HFFc6 (cell line): ENCODE measurements at regions not wholly inside any gene's neighbourhood (a gene's known extent, or its start where the extent isn't known, plus 50 kb on each side); places are given as distances from the start of the nearest gene placed in this dataset.

Experiments
- DNase-seq: peaks from one replicate; pipeline ENCODE4 v3.0.0-alpha.2; 2018
- H3K27ac Mint-ChIP-seq: 2 replicates; pipeline ENCODE4 v1.8.0; 2020; ENCODE audit warnings: mild to moderate bottlenecking, mixed read lengths
- H3K27me3 Mint-ChIP-seq: 2 replicates; pipeline ENCODE4 v1.8.0; 2021; ENCODE audit warnings: mild to moderate bottlenecking, moderate library complexity, mixed read lengths; ENCODE audit not compliant: insufficient read depth
- H3K36me3 Mint-ChIP-seq: 2 replicates; pipeline ENCODE4 v1.8.0; 2021; ENCODE audit warnings: low read depth, mixed read lengths
- H3K4me1 Mint-ChIP-seq: 2 replicates; pipeline ENCODE4 v1.8.0; 2020; ENCODE audit warnings: low read depth, mixed read lengths
- H3K4me3 Mint-ChIP-seq: 2 replicates; pipeline ENCODE4 v1.8.0; 2020; ENCODE audit warnings: mild to moderate bottlenecking, moderate library complexity, mixed read lengths
- H3K9me3 Mint-ChIP-seq: 2 replicates; pipeline ENCODE4 v1.8.0; 2020; ENCODE audit warnings: mild to moderate bottlenecking, mixed read lengths
- CTCF ChIP-seq: fragments of 200-600 bp; sonication (generic); IDR thresholded peaks from 2 replicates; pipeline ENCODE4 v1.5.0; 2021; ENCODE audit warnings: antibody characterized with exemption, mild to moderate bottlenecking

GRCh38 chr2:153770359-153770991, 101.2 kb upstream of the GALNT13 start:
- no peak for TF ChIP-seq CTCF
- no peaks in the 10 kb centered on the region for H3K36me3 Mint-ChIP-seq
- H3K9me3 Mint-ChIP-seq: peaks cover 50% of the 10 kb centered on the region
- DNase-seq: no peak
- H3K4me3 Mint-ChIP-seq: no peak overlapping the region
- H3K4me1 Mint-ChIP-seq: no peaks in the 10 kb centered on the region
- no peaks in the 10 kb centered on the region for H3K27me3 Mint-ChIP-seq
- H3K27ac Mint-ChIP-seq: no peak overlapping the region

GRCh38 chr2:153780241-153780640, 91.5 kb upstream of the GALNT13 start:
- no peaks in the 10 kb centered on the region for H3K27me3 Mint-ChIP-seq
- no peak for TF ChIP-seq CTCF
- no peak overlapping the region for H3K4me3 Mint-ChIP-seq
- H3K9me3 Mint-ChIP-seq: peaks cover 15% of the 10 kb centered on the region
- H3K4me1 Mint-ChIP-seq: no peaks in the 10 kb centered on the region
- DNase-seq: no peak
- H3K27ac Mint-ChIP-seq: no peak overlapping the region
- no peaks in the 10 kb centered on the region for H3K36me3 Mint-ChIP-seq

GRCh38 chr2:153786016-153786415, 85.7 kb upstream of the GALNT13 start:
- H3K4me3 Mint-ChIP-seq: no peak overlapping the region
- H3K27me3 Mint-ChIP-seq: no peaks in the 10 kb centered on the region; the same call in 1 of the 2 replicates
- H3K9me3 Mint-ChIP-seq: peaks cover 47% of the 10 kb centered on the region
- no peak for DNase-seq
- TF ChIP-seq CTCF: no peak
- no peaks in the 10 kb centered on the region for H3K4me1 Mint-ChIP-seq
- no peaks in the 10 kb centered on the region; the same call in 1 of the 2 replicates for H3K36me3 Mint-ChIP-seq
- H3K27ac Mint-ChIP-seq: no peak overlapping the region

GRCh38 chr2:153787612-153788011, 84.1 kb upstream of the GALNT13 start:
- TF ChIP-seq CTCF: no peak
- Mint-ChIP-seq H3K36me3 (no peaks in the 10 kb centered on the region; the same call in 1 of the 2 replicates), H3K4me1 (no peaks in the 10 kb centered on the region), H3K27me3 (no peaks in the 10 kb centered on the region; the same call in 1 of the 2 replicates), H3K27ac (no peak overlapping the region), H3K4me3 (no peak overlapping the region), H3K9me3 (peaks cover 54% of the 10 kb centered on the region)
- DNase-seq: no peak

- no peaks in the 10 kb centered on the region for H3K36me3 Mint-ChIP-seq
Measured at GRCh38 chr2:153802671-153803070, 69.1 kb upstream of the GALNT13 start.

More at GRCh38 chr2:153802671-153803070, 69.1 kb upstream of the GALNT13 start:
- no peak for TF ChIP-seq CTCF
- no peak for DNase-seq
- Mint-ChIP-seq H3K4me1 (no peaks in the 10 kb centered on the region), H3K9me3 (peaks cover 37% of the 10 kb centered on the region), H3K27ac (no peak overlapping the region), H3K27me3 (no peaks in the 10 kb centered on the region), H3K4me3 (no peak overlapping the region)
